Glutamatergic neuron (in vitro differentiated cells): ENCODE measurements at regions not wholly inside any gene's neighbourhood (a gene's known extent, or its start where the extent isn't known, plus 50 kb on each side); places are given as distances from the start of the nearest gene placed in this dataset.

ENCODE experiments used
- DNase-seq: peaks from one replicate; pipeline ENCODE4 v3.0.0; 2022
- H3K27ac Mint-ChIP-seq: one replicate; pipeline ENCODE4 v1.8.0; 2020; ENCODE audit warnings: mild to moderate bottlenecking, mixed read lengths, inconsistent platforms; ENCODE audit not compliant: unreplicated experiment
- H3K27me3 Mint-ChIP-seq: one replicate; pipeline ENCODE4 v1.8.0; 2020; ENCODE audit warnings: mild to moderate bottlenecking, moderate library complexity, mixed read lengths, inconsistent platforms; ENCODE audit not compliant: unreplicated experiment
- H3K36me3 Mint-ChIP-seq: one replicate; pipeline ENCODE4 v1.8.0; 2020; ENCODE audit warnings: mild to moderate bottlenecking, mixed read lengths, inconsistent platforms; ENCODE audit not compliant: unreplicated experiment
- H3K4me1 Mint-ChIP-seq: one replicate; pipeline ENCODE4 v1.8.0; 2020; ENCODE audit warnings: mild to moderate bottlenecking, low read depth, mixed read lengths, inconsistent platforms; ENCODE audit not compliant: unreplicated experiment
- H3K4me3 Mint-ChIP-seq: one replicate; pipeline ENCODE4 v1.8.0; 2020; ENCODE audit warnings: mild to moderate bottlenecking, mixed read lengths, inconsistent platforms; ENCODE audit not compliant: unreplicated experiment
- H3K9me3 Mint-ChIP-seq: one replicate; pipeline ENCODE4 v1.8.0; 2020; ENCODE audit warnings: mild to moderate bottlenecking, moderate library complexity, mixed read lengths, inconsistent platforms; ENCODE audit not compliant: unreplicated experiment
- CTCF ChIP-seq: fragments of 200-600 bp; sonication (generic); IDR thresholded peaks from one replicate; pipeline ENCODE4 v1.5.0; 2021; ENCODE audit not compliant: partially characterized antibody, unreplicated experiment

- Mint-ChIP-seq H3K27ac (no peak overlapping the region), H3K4me3 (no peak overlapping the region), H3K9me3 (no peaks in the 10 kb centered on the region), H3K36me3 (no peaks in the 10 kb centered on the region), H3K27me3 (no peaks in the 10 kb centered on the region), H3K4me1 (peaks cover 4% of the 10 kb centered on the region)
- no peak for TF ChIP-seq CTCF
- DNase-seq: no peak
Observed at GRCh38 chr13:47484548-47484947, 516.5 kb downstream of the SUCLA2 start.

DNA sequence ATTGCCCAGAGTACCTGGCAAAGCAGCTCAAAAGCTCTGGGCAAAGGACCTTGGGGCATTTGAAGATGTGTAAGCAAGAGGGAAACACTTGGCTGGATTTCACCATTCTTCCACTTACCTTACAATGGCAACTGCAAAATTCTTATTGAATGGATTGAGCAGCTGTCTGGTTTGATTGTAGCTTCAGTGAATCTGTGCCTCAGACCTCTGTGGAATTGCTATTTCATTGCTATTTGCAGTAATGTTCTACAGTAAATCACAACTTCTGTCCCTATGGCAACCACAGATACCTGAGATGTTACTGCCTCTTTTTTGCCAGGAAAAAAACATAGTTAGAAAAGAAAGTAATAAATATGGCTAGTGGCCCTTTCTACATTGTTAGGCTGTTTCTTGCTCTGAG is 519.5 kb downstream of the SUCLA2 start:
- no peak overlapping the region for H3K27ac Mint-ChIP-seq
- peaks cover 4% of the 10 kb centered on the region for H3K4me1 Mint-ChIP-seq
- TF ChIP-seq CTCF: no peak
- DNase-seq: no peak
- H3K9me3 Mint-ChIP-seq: no peaks in the 10 kb centered on the region
- no peak overlapping the region for H3K4me3 Mint-ChIP-seq
- no peaks in the 10 kb centered on the region for H3K36me3 Mint-ChIP-seq
- H3K27me3 Mint-ChIP-seq: no peaks in the 10 kb centered on the region

DNA sequence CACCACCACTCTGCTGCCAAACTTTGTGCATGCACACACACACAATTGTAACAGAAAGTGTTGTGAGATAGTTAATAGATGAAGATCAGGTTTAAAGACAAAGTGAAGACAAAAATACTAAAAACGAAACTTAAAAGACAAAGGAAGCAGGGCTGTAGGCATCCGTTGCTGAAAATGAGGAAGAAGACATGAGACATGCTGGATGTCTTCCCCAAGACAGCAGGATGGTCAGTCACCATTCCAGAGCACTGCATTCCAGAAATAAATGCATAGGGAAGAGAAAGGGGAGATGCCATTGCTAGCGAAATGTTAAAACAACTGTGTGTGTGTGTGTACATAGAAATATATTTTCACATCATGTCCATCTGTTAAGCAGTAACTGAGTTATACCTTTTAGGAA is 520.1 kb downstream of the SUCLA2 start:
- DNase-seq: no peak
- Mint-ChIP-seq H3K4me1 (peaks cover 4% of the 10 kb centered on the region), H3K27ac (no peak overlapping the region), H3K9me3 (no peaks in the 10 kb centered on the region), H3K4me3 (no peak overlapping the region), H3K36me3 (no peaks in the 10 kb centered on the region), H3K27me3 (no peaks in the 10 kb centered on the region)
- no peak for TF ChIP-seq CTCF

- Mint-ChIP-seq H3K9me3 (no peaks in the 10 kb centered on the region), H3K4me3 (no peak overlapping the region), H3K27me3 (no peaks in the 10 kb centered on the region), H3K36me3 (no peaks in the 10 kb centered on the region), H3K27ac (no peak overlapping the region), H3K4me1 (peaks cover 4% of the 10 kb centered on the region)
- TF ChIP-seq CTCF: no peak
- no peak for DNase-seq
Observed at GRCh38 chr13:47480121-47480520, 521.0 kb downstream of the SUCLA2 start.

GRCh38 chr13:47478985-47479384 is 522.1 kb downstream of the SUCLA2 start:
- Mint-ChIP-seq H3K36me3 (no peaks in the 10 kb centered on the region), H3K4me1 (no peaks in the 10 kb centered on the region)

More at GRCh38 chr13:47478985-47479384, 522.1 kb downstream of the SUCLA2 start:
- TF ChIP-seq CTCF: no peak
- H3K27ac Mint-ChIP-seq: no peak overlapping the region
- no peaks in the 10 kb centered on the region for H3K27me3 Mint-ChIP-seq
- DNase-seq: no peak
- H3K9me3 Mint-ChIP-seq: no peaks in the 10 kb centered on the region
- no peak overlapping the region for H3K4me3 Mint-ChIP-seq
